H9 (cell line): ENCODE measurements at regions not wholly inside any gene's neighbourhood (a gene's known extent, or its start where the extent isn't known, plus 50 kb on each side); places are given as distances from the start of the nearest gene placed in this dataset.

ENCODE experiments used
- DNase-seq: peaks from one replicate; pipeline ENCODE4 v3.0.0-alpha.2; 2017
- H2AFZ ChIP-seq: one replicate; pipeline ENCODE4 v1.6.1; 2013; ENCODE audit warnings: mild to moderate bottlenecking, low read length, control low read depth, moderate library complexity
- H2AK5ac ChIP-seq: 2 replicates; pipeline ENCODE4 v1.6.1; 2013; ENCODE audit warnings: low read length, control low read depth, mixed read lengths; ENCODE audit not compliant: insufficient read length
- H2BK120ac ChIP-seq: one replicate; pipeline ENCODE4 v1.6.1; 2013; ENCODE audit warnings: low read depth, mild to moderate bottlenecking, low read length, control low read depth, inconsistent platforms; ENCODE audit not compliant: poor library complexity, severe bottlenecking
- H2BK12ac ChIP-seq: 2 replicates; pipeline ENCODE4 v1.6.1; 2013; ENCODE audit warnings: low read length, control low read depth, mixed read lengths, low read depth; ENCODE audit not compliant: insufficient read length
- H2BK15ac ChIP-seq: 2 replicates; pipeline ENCODE4 v1.6.1; 2013; ENCODE audit warnings: low read depth, low read length, control low read depth
- H2BK20ac ChIP-seq: one replicate; pipeline ENCODE4 v1.6.1; 2013; ENCODE audit warnings: low read depth, mild to moderate bottlenecking, low read length, control low read depth, inconsistent platforms; ENCODE audit not compliant: poor library complexity, severe bottlenecking
- H2BK5ac ChIP-seq: 2 replicates; pipeline ENCODE4 v1.6.1; 2013; ENCODE audit warnings: low read length, control low read depth, mixed read lengths; ENCODE audit not compliant: insufficient read length
- H3K14ac ChIP-seq: 2 replicates; pipeline ENCODE4 v1.6.1; 2013; ENCODE audit warnings: low read length, control low read depth; ENCODE audit not compliant: insufficient read depth
- H3K18ac ChIP-seq: 2 replicates; pipeline ENCODE4 v1.6.1; 2013; ENCODE audit warnings: low read depth, mild to moderate bottlenecking, mixed read lengths, low read length, control low read depth; ENCODE audit not compliant: insufficient read length
- H3K23ac ChIP-seq: 2 replicates; pipeline ENCODE4 v1.6.1; 2013; ENCODE audit warnings: low read length, control low read depth, mixed read lengths, low read depth; ENCODE audit not compliant: insufficient read length
- H3K23me2 ChIP-seq: 2 replicates; pipeline ENCODE4 v1.6.1; 2013; ENCODE audit warnings: low read depth, mild to moderate bottlenecking, mixed read lengths, low read length, control low read depth; ENCODE audit not compliant: insufficient read length, poor library complexity, severe bottlenecking
- H3K27ac ChIP-seq: 2 replicates; pipeline ENCODE4 v1.5.1; 2013; ENCODE audit warnings: low read length, control low read depth, mixed read lengths, low read depth; ENCODE audit not compliant: insufficient read length
- H3K27me3 ChIP-seq: 2 replicates; pipeline ENCODE4 v1.6.1; 2013; ENCODE audit warnings: low read length, control low read depth, inconsistent platforms; ENCODE audit not compliant: insufficient read depth
- H3K4ac ChIP-seq: 2 replicates; pipeline ENCODE4 v1.6.1; 2013; ENCODE audit warnings: low read depth, mild to moderate bottlenecking, control low read depth, inconsistent platforms, low read length, moderate library complexity
- H3K4me1 ChIP-seq: 2 replicates; pipeline ENCODE4 v1.6.1; 2013; ENCODE audit warnings: low read length, control low read depth, inconsistent platforms; ENCODE audit not compliant: insufficient read depth
- H3K4me2 ChIP-seq: 2 replicates; pipeline ENCODE4 v1.6.1; 2013; ENCODE audit warnings: low read length, control low read depth, mixed read lengths; ENCODE audit not compliant: insufficient read length, insufficient read depth
- H3K56ac ChIP-seq: 2 replicates; pipeline ENCODE4 v1.6.1; 2013; ENCODE audit warnings: low read depth, mild to moderate bottlenecking, mixed read lengths, low read length, control low read depth; ENCODE audit not compliant: insufficient read length
- H3K79me1 ChIP-seq: 2 replicates; pipeline ENCODE4 v1.6.1; 2013; ENCODE audit warnings: low read depth, mild to moderate bottlenecking, moderate library complexity, low read length, control low read depth, inconsistent platforms; ENCODE audit not compliant: insufficient read depth, poor library complexity, severe bottlenecking
- H3K79me2 ChIP-seq: 2 replicates; pipeline ENCODE4 v1.6.1; 2013; ENCODE audit warnings: low read length, control low read depth, inconsistent platforms; ENCODE audit not compliant: insufficient read depth
- H3K9ac ChIP-seq: 2 replicates; pipeline ENCODE4 v1.6.1; 2013; ENCODE audit warnings: low read length, control low read depth, mixed read lengths; ENCODE audit not compliant: insufficient read length; ENCODE audit errors: extremely low read depth
- H3K9me3 ChIP-seq: one replicate; pipeline ENCODE4 v1.6.1; 2013; ENCODE audit warnings: low read depth, low read length, inconsistent platforms; ENCODE audit not compliant: control insufficient read depth
- H3T11ph ChIP-seq: one replicate; pipeline ENCODE4 v1.6.1; 2013; ENCODE audit warnings: mild to moderate bottlenecking, low read length, control low read depth, inconsistent platforms
- H4K20me1 ChIP-seq: one replicate; pipeline ENCODE4 v1.6.1; 2013; ENCODE audit not compliant: control insufficient read depth, insufficient read length, insufficient read depth
- H4K5ac ChIP-seq: 2 replicates; pipeline ENCODE4 v1.6.1; 2013; ENCODE audit warnings: low read depth, mild to moderate bottlenecking, mixed read lengths, low read length, control low read depth; ENCODE audit not compliant: insufficient read length
- H4K8ac ChIP-seq: replicated peaks from 2 replicates; pipeline ENCODE4 v1.6.1; 2013; ENCODE audit warnings: low read length, control low read depth, mixed read lengths, low read depth; ENCODE audit not compliant: insufficient read length
- H4K91ac ChIP-seq: 2 replicates; pipeline ENCODE4 v1.6.1; 2013; ENCODE audit warnings: low read depth, mild to moderate bottlenecking, moderate library complexity, mixed read lengths, low read length, control low read depth; ENCODE audit not compliant: insufficient read length
- H3K27ac Mint-ChIP-seq, 3 experiments: 2 replicates in 2 of 3; 3 replicates in 1 of 3; pipeline ENCODE4 v1.8.0; 2020 to 2021; ENCODE audit warnings: mixed read lengths in 3 of 3, mild to moderate bottlenecking in 1 of 3, moderate library complexity in 1 of 3
- H3K27me3 Mint-ChIP-seq: 2 replicates; pipeline ENCODE4 v1.8.0; 2021; ENCODE audit warnings: low read depth, mild to moderate bottlenecking, moderate library complexity, mixed read lengths
- H3K36me3 Mint-ChIP-seq, 3 experiments: 2 replicates in 2 of 3; 3 replicates in 1 of 3; pipeline ENCODE4 v1.8.0; 2020 to 2021; ENCODE audit warnings: low read depth in 3 of 3, mixed read lengths in 3 of 3; ENCODE audit not compliant: insufficient read depth in 1 of 3
- H3K4me1 Mint-ChIP-seq, 2 experiments: 2 replicates each; pipeline ENCODE4 v1.8.0; 2020; ENCODE audit warnings: mixed read lengths in 2 of 2
- H3K4me3 Mint-ChIP-seq, 2 experiments: 2 replicates in 1 of 2; 3 replicates in 1 of 2; pipeline ENCODE4 v1.8.0; 2020 to 2021; ENCODE audit warnings: mild to moderate bottlenecking in 2 of 2, mixed read lengths in 2 of 2, moderate library complexity in 1 of 2
- H3K9me3 Mint-ChIP-seq, 2 experiments: 2 replicates in 1 of 2; 3 replicates in 1 of 2; pipeline ENCODE4 v1.8.0; 2020; ENCODE audit warnings: mild to moderate bottlenecking in 2 of 2, mixed read lengths in 2 of 2, moderate library complexity in 1 of 2
- CTCF ChIP-seq: fragments of 200-600 bp; sonication (generic); conservative IDR thresholded peaks from 3 replicates; pipeline ENCODE4 v1.8.0; 2021; ENCODE audit warnings: antibody characterized with exemption, mild to moderate bottlenecking
- WGBS: extraction: QIAGEN DNeasy Blood & Tissue Kit; methylation state at CpG from one replicate; pipeline ENCODE4 v1.1.7; 2013; ENCODE audit warnings: missing lambda C conversion rate, low lambda C conversion rate, mixed read lengths; ENCODE audit not compliant: insufficient read length; ENCODE audit errors: extremely low coverage; 5-methylcytosine and 5-hydroxymethylcytosine counted together

DNA sequence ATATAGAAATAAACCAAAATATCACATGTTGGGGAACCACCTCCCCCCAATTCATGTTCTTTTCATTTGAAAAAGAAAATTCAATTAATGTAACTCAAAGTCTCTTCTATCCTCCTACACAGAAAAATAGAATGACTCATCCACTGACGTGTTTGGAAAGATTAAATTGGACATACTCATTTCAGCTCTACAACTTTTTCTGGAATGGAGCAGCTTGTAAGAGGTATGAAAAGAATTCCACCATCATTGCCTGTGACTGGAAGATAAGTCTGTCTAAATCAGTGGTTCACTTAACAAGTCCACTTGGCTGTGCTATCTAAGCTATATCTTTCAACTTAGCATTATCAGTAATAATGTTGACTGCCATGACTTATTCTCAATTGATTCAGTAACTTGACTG, 702.3 kb downstream of the BRINP3 start:
- Histone ChIP-seq H2BK12ac (no peak overlapping the region), H3K4ac (no peak overlapping the region), H3K23ac (no peak overlapping the region), H3K79me2 (no peaks in the 10 kb centered on the region), H3K79me1 (no peaks in the 10 kb centered on the region), H2AK5ac (no peak overlapping the region), H2AFZ (no peak overlapping the region), H4K20me1 (no peaks in the 10 kb centered on the region), H3K27ac (no peak overlapping the region), H2BK5ac (no peak overlapping the region), H2BK120ac (no peak overlapping the region), H3K4me1 (no peaks in the 10 kb centered on the region), H3K56ac (no peak overlapping the region), H3K23me2 (no peaks in the 10 kb centered on the region), H2BK20ac (no peak overlapping the region), H3K9ac (no peak overlapping the region), H4K8ac (no peak overlapping the region), H3T11ph (no peak overlapping the region), H3K27me3 (no peaks in the 10 kb centered on the region), H4K91ac (no peak overlapping the region), H3K14ac (no peak overlapping the region), H3K4me2 (no peak overlapping the region), H3K18ac (no peak overlapping the region), H2BK15ac (no peak overlapping the region), H3K9me3 (no peaks in the 10 kb centered on the region), H4K5ac (no peak overlapping the region)
- Mint-ChIP-seq H3K27ac (no peak overlapping the region), H3K9me3 (no peaks in the 10 kb centered on the region), H3K4me3 (no peak overlapping the region), H3K27me3 (peaks cover 2% of the 10 kb centered on the region; the same call in 1 of the 2 replicates), H3K36me3 (no peaks in the 10 kb centered on the region), H3K4me1 (no peaks in the 10 kb centered on the region)
- DNase-seq = no peak
- WGBS = no CpG with 5 or more reads among the region's 1 CpG
- no peak for TF ChIP-seq CTCF
